WTC11 (cell line): ENCODE measurements at regions not wholly inside any gene's neighbourhood (a gene's known extent, or its start where the extent isn't known, plus 50 kb on each side); places are given as distances from the start of the nearest gene placed in this dataset.

ENCODE experiments used
- ATAC-seq: fragments of 200-7000 bp; cut with Tn5 transposase; 2 replicates; pipeline ENCODE4 v1.10.0; 2021; ENCODE audit warnings: mild to moderate bottlenecking, moderate library complexity
- CTCF ChIA-PET: fragments of 300-600 bp; sonication (Branson Sonifier 250); formaldehyde crosslinking; loops from one replicate; lab custom pipeline; 2021; ENCODE audit warnings: antibody characterized with exemption; lab: Charles Lee
- POLR2A ChIA-PET: fragments of 350-600 bp; sonication (Branson Sonifier 250); formaldehyde crosslinking; loops from one replicate; lab custom pipeline; 2021; ENCODE audit warnings: antibody characterized with exemption; lab: Charles Lee
- DNase-seq: peaks from one replicate; pipeline ENCODE4 v3.0.0; 2021; ENCODE audit warnings: low spot score
- H3K27ac Mint-ChIP-seq: 2 replicates; pipeline ENCODE4 v1.8.0; 2021; ENCODE audit warnings: mixed read lengths
- H3K27me3 Mint-ChIP-seq: 2 replicates; pipeline ENCODE4 v1.8.0; 2021; ENCODE audit warnings: low read depth, mild to moderate bottlenecking, moderate library complexity, mixed read lengths
- H3K36me3 Mint-ChIP-seq: 2 replicates; pipeline ENCODE4 v1.8.0; 2021; ENCODE audit warnings: mixed read lengths
- H3K4me1 Mint-ChIP-seq: 2 replicates; pipeline ENCODE4 v1.8.0; 2022; ENCODE audit warnings: mixed read lengths
- H3K4me3 Mint-ChIP-seq: 2 replicates; pipeline ENCODE4 v1.8.0; 2021; ENCODE audit warnings: mild to moderate bottlenecking, moderate library complexity, mixed read lengths
- H3K9me3 Mint-ChIP-seq: 2 replicates; pipeline ENCODE4 v1.8.0; 2021; ENCODE audit warnings: mixed read lengths
- ATF1 ChIP-seq: sonication (generic); formaldehyde crosslinking; IDR thresholded peaks from 2 replicates; pipeline ENCODE4 v1.8.1; 2023; ENCODE audit warnings: mild to moderate bottlenecking, moderate library complexity, missing genetic modification reagents
- FOXJ3 ChIP-seq: sonication (generic); formaldehyde crosslinking; IDR thresholded peaks from 2 replicates; pipeline ENCODE4 v1.9.0; 2021; ENCODE audit warnings: missing genetic modification reagents, mild to moderate bottlenecking, borderline replicate concordance
- GRHL2 ChIP-seq: fragments of 250-450 bp; sonication (Bioruptor Pico); IDR thresholded peaks from 2 replicates; pipeline ENCODE4 v1.8.0; 2022; ENCODE audit warnings: mild to moderate bottlenecking, moderate library complexity; ENCODE audit not compliant: insufficient replicate concordance, severe bottlenecking
- GTF2I ChIP-seq: fragments of 250-450 bp; sonication (Bioruptor Pico); conservative IDR thresholded peaks from 2 replicates; pipeline ENCODE4 v1.4.0; 2021; ENCODE audit warnings: mild to moderate bottlenecking
- KAT7 ChIP-seq: sonication (generic); formaldehyde crosslinking; IDR thresholded peaks from 2 replicates; pipeline ENCODE4 v1.8.1; 2023; ENCODE audit warnings: missing genetic modification reagents, mild to moderate bottlenecking, borderline replicate concordance
- NFE2L1 ChIP-seq: sonication (generic); formaldehyde crosslinking; IDR thresholded peaks from 2 replicates; pipeline ENCODE4 v1.8.1; 2023; ENCODE audit warnings: missing genetic modification reagents
- OVOL2 ChIP-seq: fragments of 250-450 bp; sonication (Bioruptor Pico); IDR thresholded peaks from 2 replicates; pipeline ENCODE4 v1.9.0; 2021; ENCODE audit warnings: mild to moderate bottlenecking, borderline replicate concordance
- PRRX2 ChIP-seq: fragments of 250-450 bp; sonication (Bioruptor Pico); IDR thresholded peaks from 2 replicates; pipeline ENCODE4 v1.8.0; 2021; ENCODE audit warnings: mild to moderate bottlenecking
- RELA ChIP-seq: sonication (generic); formaldehyde crosslinking; IDR thresholded peaks from 2 replicates; pipeline ENCODE4 v1.8.1; 2022; ENCODE audit warnings: missing genetic modification reagents, mild to moderate bottlenecking, borderline replicate concordance
- ZNF138 ChIP-seq: sonication (generic); formaldehyde crosslinking; conservative IDR thresholded peaks from 2 replicates; pipeline ENCODE4 v1.8.1; 2022; ENCODE audit warnings: mild to moderate bottlenecking, moderate library complexity, missing genetic modification reagents
- TF ChIP-seq, protein P1 (sequence below): fragments of 250-450 bp; sonication (Bioruptor Pico); IDR thresholded peaks from 2 replicates; pipeline ENCODE4 v1.8.0; 2021; ENCODE audit warnings: mild to moderate bottlenecking
- TF ChIP-seq, protein P2 (sequence below): sonication (generic); formaldehyde crosslinking; IDR thresholded peaks from 2 replicates; pipeline ENCODE4 v1.8.1; 2023; ENCODE audit warnings: mild to moderate bottlenecking, moderate library complexity, missing genetic modification reagents
- TF ChIP-seq, protein P3 (sequence below): fragments of 250-450 bp; sonication (Bioruptor Pico); IDR thresholded peaks from 2 replicates; pipeline ENCODE4 v2.1.2; 2022; ENCODE audit warnings: mild to moderate bottlenecking, moderate library complexity
- TF ChIP-seq, protein P4 (sequence below): fragments of 250-450 bp; sonication (Bioruptor Pico); IDR thresholded peaks from 2 replicates; pipeline ENCODE4 v1.9.0; 2021; ENCODE audit warnings: mild to moderate bottlenecking
- TF ChIP-seq, protein P5 (sequence below): sonication (generic); formaldehyde crosslinking; IDR thresholded peaks from 2 replicates; pipeline ENCODE4 v1.8.0; 2022; ENCODE audit warnings: missing genetic modification reagents
- TF ChIP-seq, protein P6 (sequence below): sonication (generic); formaldehyde crosslinking; IDR thresholded peaks from 2 replicates; pipeline ENCODE4 v1.8.0; 2022; ENCODE audit warnings: mild to moderate bottlenecking, missing genetic modification reagents
- TF ChIP-seq, protein P7 (sequence below): sonication (generic); formaldehyde crosslinking; conservative IDR thresholded peaks from 2 replicates; pipeline ENCODE4 v1.8.1; 2023; ENCODE audit warnings: mild to moderate bottlenecking, low read depth, missing genetic modification reagents, moderate library complexity

DNA sequence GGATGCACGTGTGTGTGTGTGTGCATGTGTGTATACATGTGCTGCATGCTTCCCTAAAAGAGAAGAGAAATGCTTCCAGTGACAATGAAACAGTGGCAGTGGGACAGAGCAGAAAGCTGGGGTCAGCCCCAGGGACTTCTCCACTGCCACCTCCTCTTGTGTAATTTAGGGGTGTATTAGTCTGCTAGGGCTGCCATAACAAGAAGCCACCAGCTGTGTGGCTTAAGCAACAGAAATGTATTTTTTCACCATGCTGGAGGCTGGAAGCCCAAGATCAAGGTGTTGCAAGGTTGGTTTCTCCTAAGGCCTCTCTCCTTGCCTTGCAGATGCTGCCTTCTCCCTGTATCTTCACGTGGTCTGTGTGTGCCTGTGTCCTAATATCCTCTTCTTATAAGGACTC lies 190.5 kb downstream of the CXCL12 start (continued):
- TF ChIP-seq KAT7 (no peak), RELA (no peak), GTF2I (CRISPR knock-in tag) (no peak), FOXJ3 (CRISPR knock-in tag) (no peak)
- TF ChIP-seq, protein P1, sequence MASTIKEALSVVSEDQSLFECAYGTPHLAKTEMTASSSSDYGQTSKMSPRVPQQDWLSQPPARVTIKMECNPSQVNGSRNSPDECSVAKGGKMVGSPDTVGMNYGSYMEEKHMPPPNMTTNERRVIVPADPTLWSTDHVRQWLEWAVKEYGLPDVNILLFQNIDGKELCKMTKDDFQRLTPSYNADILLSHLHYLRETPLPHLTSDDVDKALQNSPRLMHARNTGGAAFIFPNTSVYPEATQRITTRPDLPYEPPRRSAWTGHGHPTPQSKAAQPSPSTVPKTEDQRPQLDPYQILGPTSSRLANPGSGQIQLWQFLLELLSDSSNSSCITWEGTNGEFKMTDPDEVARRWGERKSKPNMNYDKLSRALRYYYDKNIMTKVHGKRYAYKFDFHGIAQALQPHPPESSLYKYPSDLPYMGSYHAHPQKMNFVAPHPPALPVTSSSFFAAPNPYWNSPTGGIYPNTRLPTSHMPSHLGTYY (CRISPR knock-in tag): no peak

DNA sequence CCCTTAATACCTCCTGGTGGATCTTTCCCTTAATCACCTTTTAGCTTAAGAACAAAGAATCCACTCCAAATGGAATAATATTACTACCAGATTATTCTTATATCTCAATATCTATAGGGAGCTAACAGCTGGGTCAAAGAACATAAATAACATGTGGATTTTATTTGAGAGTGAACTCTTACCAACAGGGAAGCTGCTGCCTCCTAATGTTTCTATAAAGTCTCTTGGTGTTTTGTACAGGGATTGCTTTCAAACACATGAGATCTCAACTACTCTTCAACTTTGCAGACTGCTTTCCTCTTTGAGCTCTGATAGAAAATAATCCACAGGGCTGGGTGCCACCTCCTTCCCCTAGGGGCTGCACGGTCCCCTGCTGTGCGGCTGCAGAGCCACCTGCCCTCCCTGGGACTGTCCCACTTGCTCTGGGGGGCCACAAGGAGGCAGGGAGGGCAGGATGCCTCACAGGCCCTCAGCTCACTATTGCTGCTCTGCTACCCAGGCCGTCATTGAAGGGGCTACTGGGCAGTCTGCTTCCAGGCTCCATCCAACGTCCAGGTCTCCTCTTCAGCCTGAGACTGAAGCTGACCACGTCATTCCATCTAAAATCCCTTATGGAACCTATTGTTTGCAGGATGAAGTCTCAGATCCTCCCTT lies 191.2 kb downstream of the CXCL12 start:
- ChIA-PET POLR2A (no interaction called here), CTCF (interaction anchor here (1.2 kb wide), 1 partner anchor 192 kb away, joined by 3 read pairs; no protein-coding TSS in a partner anchor)
- Mint-ChIP-seq H3K36me3 (no peaks in the 10 kb centered on the region), H3K27ac (no peak overlapping the region), H3K4me1 (peaks cover 5% of the 10 kb centered on the region; the same call in 1 of the 2 replicates), H3K27me3 (no peaks in the 10 kb centered on the region; the same call in 1 of the 2 replicates), H3K4me3 (no peak overlapping the region), H3K9me3 (peaks cover 10% of the 10 kb centered on the region)
- no peak for ATAC-seq
- TF ChIP-seq ZNF138 (no peak), PRRX2 (CRISPR knock-in tag) (no peak), OVOL2 (CRISPR knock-in tag) (no peak), NFE2L1 (no peak), FOXJ3 (CRISPR knock-in tag) (no peak), GRHL2 (CRISPR knock-in tag) (no peak), ATF1 (CRISPR knock-in tag) (no peak)
- TF ChIP-seq, protein P2, sequence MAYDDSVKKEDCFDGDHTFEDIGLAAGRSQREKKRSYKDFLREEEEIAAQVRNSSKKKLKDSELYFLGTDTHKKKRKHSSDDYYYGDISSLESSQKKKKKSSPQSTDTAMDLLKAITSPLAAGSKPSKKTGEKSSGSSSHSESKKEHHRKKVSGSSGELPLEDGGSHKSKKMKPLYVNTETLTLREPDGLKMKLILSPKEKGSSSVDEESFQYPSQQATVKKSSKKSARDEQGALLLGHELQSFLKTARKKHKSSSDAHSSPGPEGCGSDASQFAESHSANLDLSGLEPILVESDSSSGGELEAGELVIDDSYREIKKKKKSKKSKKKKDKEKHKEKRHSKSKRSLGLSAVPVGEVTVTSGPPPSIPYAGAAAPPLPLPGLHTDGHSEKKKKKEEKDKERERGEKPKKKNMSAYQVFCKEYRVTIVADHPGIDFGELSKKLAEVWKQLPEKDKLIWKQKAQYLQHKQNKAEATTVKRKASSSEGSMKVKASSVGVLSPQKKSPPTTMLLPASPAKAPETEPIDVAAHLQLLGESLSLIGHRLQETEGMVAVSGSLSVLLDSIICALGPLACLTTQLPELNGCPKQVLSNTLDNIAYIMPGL (CRISPR knock-in tag): no peak
- TF ChIP-seq, protein P3, sequence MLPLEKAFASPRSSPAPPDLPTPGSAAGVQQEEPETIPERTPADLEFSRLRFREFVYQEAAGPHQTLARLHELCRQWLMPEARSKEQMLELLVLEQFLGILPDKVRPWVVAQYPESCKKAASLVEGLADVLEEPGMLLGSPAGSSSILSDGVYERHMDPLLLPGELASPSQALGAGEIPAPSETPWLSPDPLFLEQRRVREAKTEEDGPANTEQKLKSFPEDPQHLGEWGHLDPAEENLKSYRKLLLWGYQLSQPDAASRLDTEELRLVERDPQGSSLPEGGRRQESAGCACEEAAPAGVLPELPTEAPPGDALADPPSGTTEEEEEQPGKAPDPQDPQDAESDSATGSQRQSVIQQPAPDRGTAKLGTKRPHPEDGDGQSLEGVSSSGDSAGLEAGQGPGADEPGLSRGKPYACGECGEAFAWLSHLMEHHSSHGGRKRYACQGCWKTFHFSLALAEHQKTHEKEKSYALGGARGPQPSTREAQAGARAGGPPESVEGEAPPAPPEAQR (CRISPR knock-in tag): no peak
- TF ChIP-seq, protein P4, sequence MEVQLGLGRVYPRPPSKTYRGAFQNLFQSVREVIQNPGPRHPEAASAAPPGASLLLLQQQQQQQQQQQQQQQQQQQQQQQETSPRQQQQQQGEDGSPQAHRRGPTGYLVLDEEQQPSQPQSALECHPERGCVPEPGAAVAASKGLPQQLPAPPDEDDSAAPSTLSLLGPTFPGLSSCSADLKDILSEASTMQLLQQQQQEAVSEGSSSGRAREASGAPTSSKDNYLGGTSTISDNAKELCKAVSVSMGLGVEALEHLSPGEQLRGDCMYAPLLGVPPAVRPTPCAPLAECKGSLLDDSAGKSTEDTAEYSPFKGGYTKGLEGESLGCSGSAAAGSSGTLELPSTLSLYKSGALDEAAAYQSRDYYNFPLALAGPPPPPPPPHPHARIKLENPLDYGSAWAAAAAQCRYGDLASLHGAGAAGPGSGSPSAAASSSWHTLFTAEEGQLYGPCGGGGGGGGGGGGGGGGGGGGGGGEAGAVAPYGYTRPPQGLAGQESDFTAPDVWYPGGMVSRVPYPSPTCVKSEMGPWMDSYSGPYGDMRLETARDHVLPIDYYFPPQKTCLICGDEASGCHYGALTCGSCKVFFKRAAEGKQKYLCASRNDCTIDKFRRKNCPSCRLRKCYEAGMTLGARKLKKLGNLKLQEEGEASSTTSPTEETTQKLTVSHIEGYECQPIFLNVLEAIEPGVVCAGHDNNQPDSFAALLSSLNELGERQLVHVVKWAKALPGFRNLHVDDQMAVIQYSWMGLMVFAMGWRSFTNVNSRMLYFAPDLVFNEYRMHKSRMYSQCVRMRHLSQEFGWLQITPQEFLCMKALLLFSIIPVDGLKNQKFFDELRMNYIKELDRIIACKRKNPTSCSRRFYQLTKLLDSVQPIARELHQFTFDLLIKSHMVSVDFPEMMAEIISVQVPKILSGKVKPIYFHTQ (CRISPR knock-in tag): no peak
- TF ChIP-seq, protein P5, sequence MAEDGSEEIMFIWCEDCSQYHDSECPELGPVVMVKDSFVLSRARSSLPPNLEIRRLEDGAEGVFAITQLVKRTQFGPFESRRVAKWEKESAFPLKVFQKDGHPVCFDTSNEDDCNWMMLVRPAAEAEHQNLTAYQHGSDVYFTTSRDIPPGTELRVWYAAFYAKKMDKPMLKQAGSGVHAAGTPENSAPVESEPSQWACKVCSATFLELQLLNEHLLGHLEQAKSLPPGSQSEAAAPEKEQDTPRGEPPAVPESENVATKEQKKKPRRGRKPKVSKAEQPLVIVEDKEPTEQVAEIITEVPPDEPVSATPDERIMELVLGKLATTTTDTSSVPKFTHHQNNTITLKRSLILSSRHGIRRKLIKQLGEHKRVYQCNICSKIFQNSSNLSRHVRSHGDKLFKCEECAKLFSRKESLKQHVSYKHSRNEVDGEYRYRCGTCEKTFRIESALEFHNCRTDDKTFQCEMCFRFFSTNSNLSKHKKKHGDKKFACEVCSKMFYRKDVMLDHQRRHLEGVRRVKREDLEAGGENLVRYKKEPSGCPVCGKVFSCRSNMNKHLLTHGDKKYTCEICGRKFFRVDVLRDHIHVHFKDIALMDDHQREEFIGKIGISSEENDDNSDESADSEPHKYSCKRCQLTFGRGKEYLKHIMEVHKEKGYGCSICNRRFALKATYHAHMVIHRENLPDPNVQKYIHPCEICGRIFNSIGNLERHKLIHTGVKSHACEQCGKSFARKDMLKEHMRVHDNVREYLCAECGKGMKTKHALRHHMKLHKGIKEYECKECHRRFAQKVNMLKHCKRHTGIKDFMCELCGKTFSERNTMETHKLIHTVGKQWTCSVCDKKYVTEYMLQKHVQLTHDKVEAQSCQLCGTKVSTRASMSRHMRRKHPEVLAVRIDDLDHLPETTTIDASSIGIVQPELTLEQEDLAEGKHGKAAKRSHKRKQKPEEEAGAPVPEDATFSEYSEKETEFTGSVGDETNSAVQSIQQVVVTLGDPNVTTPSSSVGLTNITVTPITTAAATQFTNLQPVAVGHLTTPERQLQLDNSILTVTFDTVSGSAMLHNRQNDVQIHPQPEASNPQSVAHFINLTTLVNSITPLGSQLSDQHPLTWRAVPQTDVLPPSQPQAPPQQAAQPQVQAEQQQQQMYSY (CRISPR knock-in tag): no peak
- TF ChIP-seq, protein P6, sequence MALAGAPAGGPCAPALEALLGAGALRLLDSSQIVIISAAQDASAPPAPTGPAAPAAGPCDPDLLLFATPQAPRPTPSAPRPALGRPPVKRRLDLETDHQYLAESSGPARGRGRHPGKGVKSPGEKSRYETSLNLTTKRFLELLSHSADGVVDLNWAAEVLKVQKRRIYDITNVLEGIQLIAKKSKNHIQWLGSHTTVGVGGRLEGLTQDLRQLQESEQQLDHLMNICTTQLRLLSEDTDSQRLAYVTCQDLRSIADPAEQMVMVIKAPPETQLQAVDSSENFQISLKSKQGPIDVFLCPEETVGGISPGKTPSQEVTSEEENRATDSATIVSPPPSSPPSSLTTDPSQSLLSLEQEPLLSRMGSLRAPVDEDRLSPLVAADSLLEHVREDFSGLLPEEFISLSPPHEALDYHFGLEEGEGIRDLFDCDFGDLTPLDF (CRISPR knock-in tag): no peak
- TF ChIP-seq, protein P7, sequence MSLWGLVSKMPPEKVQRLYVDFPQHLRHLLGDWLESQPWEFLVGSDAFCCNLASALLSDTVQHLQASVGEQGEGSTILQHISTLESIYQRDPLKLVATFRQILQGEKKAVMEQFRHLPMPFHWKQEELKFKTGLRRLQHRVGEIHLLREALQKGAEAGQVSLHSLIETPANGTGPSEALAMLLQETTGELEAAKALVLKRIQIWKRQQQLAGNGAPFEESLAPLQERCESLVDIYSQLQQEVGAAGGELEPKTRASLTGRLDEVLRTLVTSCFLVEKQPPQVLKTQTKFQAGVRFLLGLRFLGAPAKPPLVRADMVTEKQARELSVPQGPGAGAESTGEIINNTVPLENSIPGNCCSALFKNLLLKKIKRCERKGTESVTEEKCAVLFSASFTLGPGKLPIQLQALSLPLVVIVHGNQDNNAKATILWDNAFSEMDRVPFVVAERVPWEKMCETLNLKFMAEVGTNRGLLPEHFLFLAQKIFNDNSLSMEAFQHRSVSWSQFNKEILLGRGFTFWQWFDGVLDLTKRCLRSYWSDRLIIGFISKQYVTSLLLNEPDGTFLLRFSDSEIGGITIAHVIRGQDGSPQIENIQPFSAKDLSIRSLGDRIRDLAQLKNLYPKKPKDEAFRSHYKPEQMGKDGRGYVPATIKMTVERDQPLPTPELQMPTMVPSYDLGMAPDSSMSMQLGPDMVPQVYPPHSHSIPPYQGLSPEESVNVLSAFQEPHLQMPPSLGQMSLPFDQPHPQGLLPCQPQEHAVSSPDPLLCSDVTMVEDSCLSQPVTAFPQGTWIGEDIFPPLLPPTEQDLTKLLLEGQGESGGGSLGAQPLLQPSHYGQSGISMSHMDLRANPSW (CRISPR knock-in tag): no peak
- no peak for DNase-seq
